GM13976 (cell line): ENCODE measurements at regions not wholly inside any gene's neighbourhood (a gene's known extent, or its start where the extent isn't known, plus 50 kb on each side); places are given as distances from the start of the nearest gene placed in this dataset.

Experiments
- DNase-seq: peaks from one replicate; pipeline ENCODE4 v3.0.0; 2012; ENCODE audit warnings: low spot score
- in situ Hi-C: fragments of 300-500 bp; cut with MboI; formaldehyde crosslinking; loops from one replicate; pipeline ENCODE4 v1.12.0; 2022; ENCODE audit warnings: low sequenced_read_pairs, mixed read lengths, inconsistent platforms; ENCODE audit not compliant: unreplicated experiment
- TF ChIP-seq, protein P1 (sequence below): IDR thresholded peaks from 2 replicates; pipeline ENCODE4 v1.5.1; 2012; ENCODE audit warnings: borderline replicate concordance, mild to moderate bottlenecking; ENCODE audit not compliant: insufficient read depth; ENCODE audit errors: extremely low read depth, missing control alignments, control extremely low read depth

DNA sequence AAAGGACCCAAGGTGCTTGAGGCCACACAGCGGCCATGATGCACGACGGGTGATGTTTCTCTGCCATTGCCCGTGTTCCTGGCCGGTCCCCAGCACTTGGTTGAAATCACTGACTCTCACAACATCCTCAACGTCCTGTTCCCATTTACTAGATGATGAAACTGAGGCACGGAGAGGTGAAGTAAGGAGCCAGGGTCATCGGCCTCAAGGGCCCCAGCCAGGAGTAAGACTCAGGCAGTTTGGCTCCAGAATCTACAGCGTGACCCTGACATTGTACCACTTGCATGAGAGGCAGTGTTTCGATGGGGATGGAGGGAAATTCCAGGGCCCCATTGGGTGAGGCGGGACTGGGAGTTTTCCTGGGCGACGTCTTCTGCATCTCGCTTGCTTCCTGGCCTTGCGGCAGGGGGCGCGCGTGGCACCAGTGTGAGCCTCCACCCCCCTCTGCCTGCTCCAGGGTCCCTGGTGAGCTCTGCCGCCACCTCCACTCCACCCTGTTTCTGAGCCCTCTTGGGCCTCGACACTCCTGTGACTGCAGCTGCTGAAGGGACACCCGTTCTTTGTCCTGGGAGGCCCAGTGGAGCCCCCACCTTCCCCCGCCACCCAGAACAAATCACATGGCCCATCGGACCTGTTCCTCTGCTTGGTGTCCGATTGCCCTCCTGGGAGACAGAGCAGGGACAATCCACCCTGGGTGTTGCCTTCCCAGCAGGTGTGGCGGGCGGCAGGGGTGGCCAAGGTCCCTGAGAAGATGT is 133.0 kb upstream of the GSE1 start:
- DNase-seq: peak; percentile 87
- TF ChIP-seq, protein P1, sequence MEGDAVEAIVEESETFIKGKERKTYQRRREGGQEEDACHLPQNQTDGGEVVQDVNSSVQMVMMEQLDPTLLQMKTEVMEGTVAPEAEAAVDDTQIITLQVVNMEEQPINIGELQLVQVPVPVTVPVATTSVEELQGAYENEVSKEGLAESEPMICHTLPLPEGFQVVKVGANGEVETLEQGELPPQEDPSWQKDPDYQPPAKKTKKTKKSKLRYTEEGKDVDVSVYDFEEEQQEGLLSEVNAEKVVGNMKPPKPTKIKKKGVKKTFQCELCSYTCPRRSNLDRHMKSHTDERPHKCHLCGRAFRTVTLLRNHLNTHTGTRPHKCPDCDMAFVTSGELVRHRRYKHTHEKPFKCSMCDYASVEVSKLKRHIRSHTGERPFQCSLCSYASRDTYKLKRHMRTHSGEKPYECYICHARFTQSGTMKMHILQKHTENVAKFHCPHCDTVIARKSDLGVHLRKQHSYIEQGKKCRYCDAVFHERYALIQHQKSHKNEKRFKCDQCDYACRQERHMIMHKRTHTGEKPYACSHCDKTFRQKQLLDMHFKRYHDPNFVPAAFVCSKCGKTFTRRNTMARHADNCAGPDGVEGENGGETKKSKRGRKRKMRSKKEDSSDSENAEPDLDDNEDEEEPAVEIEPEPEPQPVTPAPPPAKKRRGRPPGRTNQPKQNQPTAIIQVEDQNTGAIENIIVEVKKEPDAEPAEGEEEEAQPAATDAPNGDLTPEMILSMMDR: peak; percentile 75
- in situ Hi-C loops: no loop called here

GRCh38 chr16:85480727-85481101 is 132.4 kb upstream of the GSE1 start:
- in situ Hi-C loops: no loop called here
- DNase-seq: no peak
- TF ChIP-seq, protein P1: no peak

DNA sequence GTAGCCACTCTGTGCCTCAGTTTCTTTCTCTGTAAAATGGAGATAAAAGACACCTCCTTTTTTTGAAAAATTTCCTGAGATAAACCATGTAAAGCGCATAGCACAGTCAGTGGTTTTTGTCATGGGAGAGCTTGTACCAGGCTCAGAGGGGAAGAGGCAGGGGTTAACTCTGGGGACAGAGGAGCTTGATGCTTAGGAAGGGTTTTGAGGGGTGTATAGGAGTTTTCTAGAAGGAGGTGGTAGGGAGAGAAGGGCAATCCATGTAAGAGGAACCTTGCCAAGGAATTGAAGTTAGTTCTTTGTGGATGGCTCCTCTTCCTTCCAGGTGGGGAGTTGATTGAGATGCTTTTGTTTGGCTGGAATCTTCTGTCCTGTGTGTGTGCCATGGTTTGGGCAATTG is 131.9 kb upstream of the GSE1 start:
- no peak for DNase-seq
- in situ Hi-C loops: no loop called here
- TF ChIP-seq, protein P1: no peak

- in situ Hi-C loops: no loop called here
- TF ChIP-seq, protein P1: no peak
- DNase-seq: no peak
Measured at GRCh38 chr16:85481738-85482137, 131.4 kb upstream of the GSE1 start.

DNA sequence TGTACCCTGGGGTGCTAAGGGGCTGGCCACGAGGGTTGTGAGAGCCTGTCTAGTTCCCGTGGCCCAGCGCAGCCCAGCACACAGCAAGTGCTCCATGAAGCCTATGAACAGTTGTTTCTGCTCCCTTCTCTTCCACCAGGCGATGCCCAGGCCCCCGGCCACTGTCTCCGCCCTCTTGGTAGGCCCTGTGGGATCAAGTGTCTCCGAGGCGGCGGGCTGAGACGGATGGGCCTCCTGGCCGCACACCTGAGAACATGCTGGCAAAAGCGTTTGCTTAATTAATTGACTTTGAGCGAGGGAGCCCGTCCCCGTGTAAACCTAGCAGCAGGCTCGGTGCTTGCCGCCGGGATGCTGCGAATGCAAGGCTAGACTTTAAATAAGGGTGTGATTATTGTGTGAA is 129.7 kb upstream of the GSE1 start:
- in situ Hi-C loops: no loop called here
- no peak for DNase-seq
- TF ChIP-seq, protein P1: no peak

DNA sequence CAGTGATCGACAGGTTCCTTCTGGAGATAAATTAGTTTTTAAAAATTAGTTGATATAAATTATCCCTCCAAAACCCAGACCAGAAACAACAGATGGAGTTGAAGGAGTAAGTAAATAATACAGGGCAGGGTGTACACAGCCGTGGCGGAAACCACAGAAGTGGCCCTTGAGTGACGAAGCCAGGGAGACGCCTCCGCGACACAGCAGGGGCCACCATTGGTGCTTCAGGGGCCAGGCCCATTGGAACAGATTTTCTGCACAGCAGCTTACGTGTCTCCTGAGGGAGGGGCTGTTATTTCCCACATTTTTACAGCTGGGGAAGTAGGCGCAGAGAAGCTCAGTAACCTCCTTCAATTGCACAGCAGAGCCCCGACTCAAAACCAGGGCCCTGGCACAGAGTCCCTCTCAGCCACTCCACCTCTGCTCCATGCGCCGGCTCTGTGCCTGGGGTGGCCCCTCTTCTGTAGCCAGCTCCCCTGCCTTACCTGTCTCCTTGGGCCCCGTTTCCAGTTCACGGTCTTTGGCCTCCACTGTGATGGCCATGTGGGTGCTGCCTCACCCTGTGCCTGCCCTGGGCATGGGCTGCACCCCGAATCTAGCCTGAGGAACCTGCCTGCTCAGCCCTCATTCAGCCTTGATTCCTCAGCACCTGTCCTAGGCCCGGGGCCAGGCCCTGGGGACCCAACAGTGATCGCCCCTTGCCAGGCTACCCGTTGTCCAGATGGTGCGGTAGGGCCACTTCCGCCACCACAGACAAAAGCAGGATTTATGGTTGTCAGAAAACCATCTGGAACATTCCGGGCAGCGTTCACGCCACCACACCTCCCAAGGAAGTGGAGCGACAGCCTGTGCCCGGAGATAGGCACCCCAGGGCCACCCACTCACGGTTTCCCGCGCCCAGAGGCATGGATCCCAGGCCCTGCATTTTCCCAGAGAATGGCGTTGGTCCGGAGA is 128.5 kb upstream of the GSE1 start:
- no peak for DNase-seq
- in situ Hi-C loops: no loop called here

More for the DNA sequence above, 128.5 kb upstream of the GSE1 start:
- TF ChIP-seq, protein P1: no peak
